Limb (tissue), 2 donors: ENCODE measurements at regions not wholly inside any gene's neighbourhood (a gene's known extent, or its start where the extent isn't known, plus 50 kb on each side); places are given as distances from the start of the nearest gene placed in this dataset.
"Not testable (repeated sequence)": the region's sequence is repeated elsewhere in the genome, so short reads cannot be mapped to it uniquely, and the experiment has no call there.

ENCODE experiments used
- DNase-seq, 2 donors: peaks; one replicate each; pipeline ENCODE4 v3.0.0-alpha.2; 2016; ENCODE audit errors: extremely low spot score in 2 of 2

DNA sequence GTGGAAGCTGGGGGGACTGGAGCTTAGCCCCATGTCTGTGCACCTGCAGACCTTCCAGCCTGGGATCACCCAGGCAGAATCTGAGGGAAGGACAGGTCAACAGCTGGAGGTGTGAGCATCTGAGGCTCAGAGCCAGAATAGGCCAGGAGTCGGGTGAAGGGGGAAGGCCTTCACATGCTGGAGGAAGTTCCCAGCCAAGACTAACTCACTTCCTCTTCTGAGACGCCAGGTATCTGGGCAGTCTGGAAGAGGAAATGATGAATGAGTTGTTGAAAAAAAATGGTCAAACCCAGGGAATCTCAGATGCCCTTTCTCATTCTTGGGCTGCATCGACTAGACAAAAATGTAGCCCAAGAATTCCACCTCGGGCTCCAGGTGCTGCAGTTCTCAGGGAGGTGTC lies 73.6 kb upstream of the TIAM2 start:
- DNase-seq: no peak

DNA sequence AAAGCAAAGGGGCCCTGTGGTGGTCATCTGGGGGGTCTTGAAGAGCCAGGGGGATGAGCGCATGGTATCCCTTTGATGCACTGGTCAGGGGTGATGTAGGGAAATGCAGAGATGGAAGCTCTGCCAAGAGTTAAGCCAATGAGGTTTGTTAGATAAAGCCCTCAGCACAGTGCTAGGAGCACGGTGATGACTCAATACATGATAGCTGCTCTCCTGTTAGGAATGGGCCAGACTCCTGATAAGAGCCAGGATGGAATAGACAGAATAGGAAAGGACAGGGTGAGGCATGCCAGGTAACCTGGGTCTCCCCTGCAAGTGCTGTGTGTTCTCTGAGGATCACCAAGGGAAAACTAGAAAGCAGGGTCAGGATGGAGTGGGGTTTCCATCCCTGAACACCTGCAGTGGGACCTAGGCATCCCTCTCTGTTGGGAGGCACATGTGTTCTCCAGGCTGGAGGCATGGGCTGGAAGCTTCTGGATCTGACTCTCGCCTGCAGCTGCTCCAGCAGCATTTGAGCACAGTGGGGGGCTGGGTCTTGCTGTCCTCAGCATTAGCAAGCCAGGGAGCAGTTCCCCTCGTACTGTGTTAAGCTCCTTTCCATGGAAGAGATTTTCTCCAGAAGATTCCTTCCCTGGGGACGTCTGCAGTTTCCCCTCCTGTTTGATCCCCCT lies 71.8 kb upstream of the TIAM2 start:
- DNase-seq: no peak

DNA sequence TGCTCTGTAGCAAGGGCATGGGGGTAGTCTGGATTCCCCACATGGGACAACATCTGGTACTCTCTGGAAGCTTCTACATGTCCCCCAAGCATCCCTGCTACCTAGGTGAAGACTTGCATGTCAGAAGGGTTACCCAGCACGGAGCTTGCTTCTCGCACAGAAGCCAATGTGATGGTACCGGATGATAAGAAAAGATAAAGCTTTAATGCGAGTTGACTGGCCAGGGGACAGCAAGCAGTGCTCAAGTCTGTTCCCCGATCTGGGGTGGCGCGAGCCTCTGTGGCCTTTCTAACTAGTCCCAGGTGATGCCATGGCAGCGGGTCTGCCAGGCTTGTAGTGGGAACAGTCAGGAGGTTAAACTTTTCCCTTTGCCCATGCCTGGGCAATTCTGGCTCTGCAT lies 70.0 kb upstream of the TIAM2 start:
- DNase-seq: no peak

DNA sequence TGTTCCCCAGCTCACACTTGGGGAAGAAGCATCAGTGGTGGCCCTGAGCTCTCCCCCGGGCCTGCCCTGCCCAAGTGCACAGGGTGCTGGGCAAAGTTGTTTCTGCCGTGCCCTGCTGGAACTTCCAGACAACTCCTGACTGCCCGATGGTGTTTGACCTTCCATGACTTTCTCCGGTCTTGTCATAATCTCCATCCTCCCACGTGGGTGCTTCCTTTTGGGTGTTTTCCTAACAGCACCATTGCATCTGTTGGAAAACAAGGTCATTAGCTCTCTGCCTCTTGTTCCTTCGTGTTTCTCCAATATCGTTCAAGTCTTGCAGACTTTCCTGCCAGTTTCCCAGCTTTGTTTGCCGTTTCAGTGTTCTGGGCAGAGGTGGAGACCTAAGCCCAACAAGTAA lies 68.7 kb upstream of the TIAM2 start:
- DNase-seq: no peak

DNA sequence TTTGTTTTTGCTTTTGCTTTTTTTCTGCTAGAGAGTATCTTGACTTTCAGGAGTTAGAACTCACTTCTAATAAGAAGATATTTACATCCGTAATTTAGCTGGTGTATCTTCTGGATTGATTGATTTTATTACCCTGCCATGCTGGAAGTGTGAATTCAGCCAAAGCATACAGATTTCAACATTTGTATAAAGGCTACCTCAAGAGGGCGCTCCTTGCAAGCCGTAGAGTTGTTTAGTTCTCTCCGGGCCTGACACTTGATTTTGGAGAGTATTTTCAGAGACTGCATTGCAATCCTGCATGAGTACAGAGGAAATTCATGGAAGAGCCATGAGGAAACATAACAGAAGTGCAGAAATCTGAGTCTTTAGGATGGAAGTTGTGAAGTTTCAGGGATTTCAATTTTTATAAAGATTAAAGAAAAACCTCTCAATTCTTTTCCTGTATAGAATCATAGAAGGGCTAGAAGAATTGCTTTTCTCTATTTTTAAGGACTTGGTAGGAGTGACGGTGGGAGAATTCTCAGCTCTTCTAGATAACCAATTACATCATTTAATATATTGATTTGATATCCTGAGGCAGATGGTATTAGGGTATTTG lies 66.7 kb upstream of the TIAM2 start:
- peak; percentile 75 to 85 for DNase-seq

DNA sequence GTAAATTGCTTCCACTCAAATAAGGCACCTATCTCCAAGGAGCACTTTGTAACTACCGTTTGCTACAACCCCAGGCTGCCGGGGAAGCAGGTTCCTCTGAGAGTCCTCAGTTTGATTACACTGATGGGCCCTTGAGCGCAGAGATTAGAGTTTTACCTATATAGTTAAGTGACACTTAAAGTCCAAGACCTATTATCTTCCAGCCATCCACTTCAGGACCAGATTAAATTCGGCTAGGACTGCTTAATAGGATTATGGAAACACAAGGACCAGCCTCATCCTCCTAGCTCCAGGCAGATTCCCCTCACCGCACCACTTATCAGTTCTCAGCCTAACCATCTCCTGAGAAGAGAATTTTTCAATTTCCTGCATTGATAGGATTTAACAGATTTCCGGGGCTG lies 64.7 kb upstream of the TIAM2 start:
- no peak for DNase-seq

DNA sequence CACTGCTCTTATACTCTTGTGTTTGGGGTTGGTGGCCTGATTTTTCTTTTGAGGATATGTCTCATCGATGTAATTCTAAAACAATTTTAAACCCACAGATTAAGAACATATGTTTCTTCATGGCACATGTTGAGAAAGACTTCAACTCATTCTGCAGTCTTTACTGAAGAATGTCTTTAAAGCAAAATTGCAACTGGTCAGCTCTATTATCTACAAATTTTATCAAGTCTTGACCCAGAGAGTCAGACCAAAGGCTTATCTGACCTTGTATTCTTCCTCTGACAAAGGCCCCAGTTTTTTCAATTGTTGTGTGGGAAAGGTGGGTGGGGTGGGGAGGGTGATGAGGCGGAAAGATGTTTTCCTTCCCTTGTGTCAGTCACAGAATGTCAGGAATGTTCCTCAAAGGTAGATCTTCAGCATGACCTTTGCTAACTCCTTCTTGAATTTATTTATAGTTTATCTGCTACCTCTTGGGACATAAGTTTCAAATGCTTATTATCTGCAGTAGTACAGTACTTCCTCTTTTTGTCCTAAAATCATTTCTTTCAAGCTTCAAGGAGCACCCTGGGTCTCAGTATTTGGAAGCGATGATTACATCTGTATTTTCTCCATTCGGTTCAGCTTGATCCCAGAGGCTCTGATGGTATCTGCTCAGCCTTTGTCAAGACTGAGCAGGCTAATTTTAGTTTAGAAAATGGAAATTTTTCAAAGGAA lies 63.2 kb upstream of the TIAM2 start:
- peak in 1 of 2 donors; percentile 18 for DNase-seq

DNA sequence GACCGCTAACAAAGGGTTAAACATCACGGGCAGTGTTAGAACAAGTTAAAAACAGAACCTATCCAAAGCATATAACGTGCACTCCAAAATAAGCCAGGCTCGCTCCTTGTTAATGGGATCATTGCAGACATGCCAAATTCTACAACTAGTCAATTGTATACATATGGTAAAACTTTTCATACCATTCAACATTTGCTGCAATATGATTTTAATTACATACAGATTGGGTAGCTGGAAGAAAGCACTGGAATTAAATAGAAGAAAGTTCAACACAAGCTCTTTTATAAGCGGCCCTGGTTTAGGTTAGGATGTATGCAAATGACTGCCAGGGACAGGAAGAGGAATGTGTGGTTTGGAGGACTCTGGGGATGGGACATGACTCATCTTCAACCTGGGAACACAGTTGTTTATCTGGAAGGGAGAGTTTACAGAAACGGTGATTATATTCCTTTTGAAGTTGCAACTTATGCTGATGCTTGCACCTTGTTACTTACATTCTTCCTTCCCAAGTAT lies 62.5 kb upstream of the TIAM2 start:
- peak in 1 of 2 donors; percentile 82 for DNase-seq

DNA sequence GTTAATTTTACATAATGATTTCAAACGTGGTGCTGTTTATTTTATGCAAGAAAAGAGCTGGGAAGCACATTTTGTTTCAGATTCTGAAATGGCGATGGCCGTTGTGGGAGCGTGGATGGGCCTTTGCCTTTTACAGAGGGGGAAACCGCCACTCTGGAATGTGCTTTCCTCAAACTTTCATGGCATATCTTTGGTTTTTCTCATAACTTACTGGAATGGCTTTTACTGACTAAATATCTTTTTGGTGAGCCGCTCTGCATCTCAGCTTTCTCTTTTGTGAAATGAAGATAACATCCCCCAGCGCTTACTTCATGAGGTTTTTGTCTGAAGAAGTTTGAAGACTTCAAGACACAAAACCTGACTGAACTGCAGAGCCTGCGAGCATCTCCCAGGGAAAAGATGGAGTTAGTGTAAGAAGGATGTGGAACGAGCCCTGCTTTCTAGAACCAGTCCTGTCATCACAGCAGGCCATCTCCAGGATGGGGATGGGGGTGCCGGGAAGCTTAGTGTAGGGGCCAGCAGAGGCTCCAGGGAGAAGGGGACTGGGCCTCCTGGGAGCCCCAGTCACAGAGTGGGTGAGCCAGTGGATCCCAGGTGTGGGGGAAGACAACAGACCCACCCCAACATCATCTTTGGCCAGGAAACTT lies 61.8 kb upstream of the TIAM2 start:
- DNase-seq: no peak

DNA sequence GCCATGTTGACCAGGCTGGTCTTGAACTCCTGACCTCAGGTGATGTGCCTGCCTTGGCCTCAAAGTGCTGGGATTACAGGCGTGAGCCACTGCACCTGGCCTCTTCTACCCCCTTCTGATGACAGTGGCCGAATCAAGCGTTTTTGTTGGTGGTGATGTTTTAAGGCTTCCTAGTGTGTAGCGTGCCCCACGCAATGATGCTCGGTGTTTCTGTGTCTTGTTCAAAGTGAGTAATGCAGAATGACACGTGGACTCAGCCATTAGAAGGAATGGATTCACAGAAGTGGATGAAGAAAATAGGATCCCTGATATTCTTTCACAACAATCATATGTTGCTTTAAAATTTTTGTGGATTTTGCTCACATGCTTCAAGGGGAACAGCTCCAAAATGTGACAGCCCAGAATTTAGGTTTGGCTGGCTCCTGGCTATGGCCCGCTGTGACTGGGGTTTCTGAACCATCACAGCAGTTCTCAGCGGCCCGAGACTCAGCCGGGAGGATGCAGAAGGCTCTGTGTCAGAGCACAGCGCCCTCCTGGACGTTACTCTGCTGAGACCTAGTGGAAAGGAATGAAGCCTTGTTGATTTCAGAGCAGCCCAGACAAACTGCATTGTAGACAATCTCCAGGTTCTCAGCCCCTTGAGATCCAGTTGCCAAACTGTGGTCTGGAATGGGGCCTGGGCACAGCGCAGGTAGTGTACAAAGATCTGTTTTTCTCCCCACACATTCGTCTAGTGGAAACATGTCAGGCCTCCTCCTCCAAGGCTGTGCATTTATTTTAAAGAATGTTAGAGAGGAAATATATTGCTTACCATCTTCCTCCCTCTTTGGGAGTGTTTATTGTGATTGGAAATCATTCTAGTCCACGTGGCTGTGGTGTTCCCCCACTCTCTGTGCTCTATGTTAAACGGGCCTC lies 57.6 kb upstream of the TIAM2 start:
- peak in 1 of 2 donors; percentile 30 for DNase-seq

DNA sequence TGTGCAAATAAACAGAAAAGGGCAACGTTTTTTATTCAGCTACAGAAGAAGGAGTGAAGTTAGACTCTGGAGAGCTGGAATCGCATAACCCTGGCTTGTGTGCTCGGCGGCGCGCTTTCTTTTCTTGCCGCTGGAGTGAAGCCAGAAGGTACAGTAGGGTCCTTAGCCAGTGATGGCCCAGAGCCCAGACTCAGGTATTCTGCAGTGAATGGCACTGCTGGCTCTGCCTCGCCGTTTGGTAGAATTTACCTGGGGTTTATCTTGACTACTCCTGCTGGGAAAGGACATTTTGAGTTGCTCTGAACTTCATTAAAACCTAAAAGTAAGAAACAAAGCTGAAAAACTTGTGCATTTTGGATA lies 56.9 kb upstream of the TIAM2 start:
- no peak for DNase-seq

DNA sequence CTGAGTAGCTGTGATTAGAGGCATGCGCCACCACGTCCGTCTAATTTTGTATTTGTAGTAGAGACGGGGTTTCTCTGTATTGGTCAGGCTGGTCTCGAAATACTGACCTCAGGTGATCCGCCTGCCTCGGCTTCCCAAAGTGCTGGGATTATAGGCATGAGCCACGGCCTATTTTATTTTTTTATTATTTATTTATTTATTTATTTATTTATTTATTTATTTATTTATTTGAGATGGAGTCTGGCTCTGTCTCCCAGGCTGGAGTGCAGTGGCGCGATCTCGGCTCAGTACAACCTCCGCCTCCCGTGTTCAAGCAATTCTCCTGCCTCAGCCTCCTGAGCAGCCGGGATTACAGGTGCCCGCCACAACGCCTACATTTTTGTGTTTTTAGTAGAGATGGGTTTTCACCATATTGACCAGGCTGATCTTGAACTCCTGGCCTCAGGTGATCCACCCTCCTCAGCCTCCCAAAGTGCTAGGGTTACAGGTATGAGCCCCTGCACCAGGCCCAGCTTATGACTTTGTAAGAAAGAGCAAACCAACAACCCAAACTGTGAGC lies 56.3 kb upstream of the TIAM2 start:
- not testable (repeated sequence) for DNase-seq

DNA sequence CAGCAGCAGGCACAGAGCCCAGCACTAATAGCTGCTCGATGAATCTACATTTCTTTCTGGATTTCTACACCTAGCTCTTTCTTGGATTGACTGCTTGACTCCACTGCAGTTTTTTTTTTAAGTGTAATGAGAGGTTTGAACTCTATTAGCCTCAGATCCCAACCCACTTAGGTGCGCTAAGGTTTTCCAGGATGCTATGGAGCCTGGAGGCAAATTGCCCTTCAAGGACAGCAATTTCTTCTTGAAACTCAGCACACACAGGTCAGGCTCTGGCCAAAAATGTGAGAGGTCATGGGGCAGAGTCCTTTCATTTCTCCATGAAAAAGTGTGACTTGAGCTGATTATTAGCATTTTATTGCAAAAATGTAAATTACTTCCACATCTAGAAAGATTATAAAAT lies 52.3 kb upstream of the TIAM2 start:
- no peak for DNase-seq

DNA sequence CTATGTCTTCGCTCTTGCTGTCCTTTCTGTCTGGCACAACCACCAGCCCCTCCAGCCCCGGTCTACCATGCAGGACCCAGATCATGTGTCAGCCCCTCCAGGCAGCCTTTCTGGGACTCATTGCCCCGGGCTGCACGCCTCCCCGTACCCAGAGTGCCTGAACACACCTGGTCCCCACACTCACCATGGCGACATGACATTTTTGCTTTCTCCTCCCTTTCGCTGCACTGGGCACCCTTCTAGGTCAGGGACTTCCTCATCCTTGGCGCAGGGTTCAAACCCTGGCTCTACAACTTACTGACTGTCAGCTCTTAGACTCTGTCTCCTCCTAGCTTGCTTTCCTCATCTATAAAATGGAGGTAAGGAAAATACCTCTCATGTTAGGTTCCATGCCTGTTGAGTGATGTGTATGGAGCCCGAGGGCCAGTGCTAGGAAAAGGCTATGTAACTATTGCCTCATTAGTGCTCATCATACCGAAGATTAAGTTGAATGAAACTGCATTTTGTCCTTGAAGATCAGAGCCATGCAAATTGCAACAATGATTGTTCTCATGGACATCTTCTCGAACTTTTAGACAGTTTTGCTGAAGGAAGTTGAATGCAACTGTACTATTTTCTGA lies 49.7 kb upstream of the TIAM2 start:
- DNase-seq: no peak
